ENCODE measurements at regions not wholly inside any gene's neighbourhood (a gene's known extent, or its start where the extent isn't known, plus 50 kb on each side); places are given as distances from the start of the nearest gene placed in this dataset.

GRCh38 chr6:15065261-15065989 is 180.4 kb upstream of the JARID2 start:
- TF ChIP-seq, protein P1, sequence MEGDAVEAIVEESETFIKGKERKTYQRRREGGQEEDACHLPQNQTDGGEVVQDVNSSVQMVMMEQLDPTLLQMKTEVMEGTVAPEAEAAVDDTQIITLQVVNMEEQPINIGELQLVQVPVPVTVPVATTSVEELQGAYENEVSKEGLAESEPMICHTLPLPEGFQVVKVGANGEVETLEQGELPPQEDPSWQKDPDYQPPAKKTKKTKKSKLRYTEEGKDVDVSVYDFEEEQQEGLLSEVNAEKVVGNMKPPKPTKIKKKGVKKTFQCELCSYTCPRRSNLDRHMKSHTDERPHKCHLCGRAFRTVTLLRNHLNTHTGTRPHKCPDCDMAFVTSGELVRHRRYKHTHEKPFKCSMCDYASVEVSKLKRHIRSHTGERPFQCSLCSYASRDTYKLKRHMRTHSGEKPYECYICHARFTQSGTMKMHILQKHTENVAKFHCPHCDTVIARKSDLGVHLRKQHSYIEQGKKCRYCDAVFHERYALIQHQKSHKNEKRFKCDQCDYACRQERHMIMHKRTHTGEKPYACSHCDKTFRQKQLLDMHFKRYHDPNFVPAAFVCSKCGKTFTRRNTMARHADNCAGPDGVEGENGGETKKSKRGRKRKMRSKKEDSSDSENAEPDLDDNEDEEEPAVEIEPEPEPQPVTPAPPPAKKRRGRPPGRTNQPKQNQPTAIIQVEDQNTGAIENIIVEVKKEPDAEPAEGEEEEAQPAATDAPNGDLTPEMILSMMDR (IDR thresholded peaks at IDR 0.05; ENCODE audit: low read depth, low read length, poor library complexity, severe bottlenecking) = no peak
- TF ChIP-seq EZH2phosphoT487 (IDR thresholded peaks at IDR 0.05; ENCODE audit: borderline replicate concordance, low read length) = no peak
